ENCODE measurements at regions not wholly inside any gene's neighbourhood (a gene's known extent, or its start where the extent isn't known, plus 50 kb on each side); places are given as distances from the start of the nearest gene placed in this dataset.

DNA sequence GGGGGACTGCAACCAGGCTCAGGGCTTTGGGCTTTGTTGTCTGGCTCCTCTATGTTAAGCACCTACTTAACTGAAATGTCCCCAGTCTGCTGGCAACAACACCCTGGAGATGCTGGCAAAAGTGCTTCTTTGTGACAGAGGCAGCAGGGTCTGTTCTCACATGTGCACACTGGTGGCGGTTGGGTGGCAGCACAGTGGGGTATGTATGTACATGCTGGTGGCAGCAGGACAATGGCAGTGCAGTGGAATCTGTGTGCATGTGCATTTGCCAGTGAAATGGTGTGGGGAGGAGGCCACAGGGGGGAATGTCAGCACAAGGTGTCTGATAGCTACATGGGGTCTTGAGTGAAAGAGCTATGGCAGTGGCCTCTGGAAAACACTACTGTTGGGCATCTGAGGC lies 830.3 kb downstream of the DIPK2A start (continued):
- TF ChIP-seq, protein P1, sequence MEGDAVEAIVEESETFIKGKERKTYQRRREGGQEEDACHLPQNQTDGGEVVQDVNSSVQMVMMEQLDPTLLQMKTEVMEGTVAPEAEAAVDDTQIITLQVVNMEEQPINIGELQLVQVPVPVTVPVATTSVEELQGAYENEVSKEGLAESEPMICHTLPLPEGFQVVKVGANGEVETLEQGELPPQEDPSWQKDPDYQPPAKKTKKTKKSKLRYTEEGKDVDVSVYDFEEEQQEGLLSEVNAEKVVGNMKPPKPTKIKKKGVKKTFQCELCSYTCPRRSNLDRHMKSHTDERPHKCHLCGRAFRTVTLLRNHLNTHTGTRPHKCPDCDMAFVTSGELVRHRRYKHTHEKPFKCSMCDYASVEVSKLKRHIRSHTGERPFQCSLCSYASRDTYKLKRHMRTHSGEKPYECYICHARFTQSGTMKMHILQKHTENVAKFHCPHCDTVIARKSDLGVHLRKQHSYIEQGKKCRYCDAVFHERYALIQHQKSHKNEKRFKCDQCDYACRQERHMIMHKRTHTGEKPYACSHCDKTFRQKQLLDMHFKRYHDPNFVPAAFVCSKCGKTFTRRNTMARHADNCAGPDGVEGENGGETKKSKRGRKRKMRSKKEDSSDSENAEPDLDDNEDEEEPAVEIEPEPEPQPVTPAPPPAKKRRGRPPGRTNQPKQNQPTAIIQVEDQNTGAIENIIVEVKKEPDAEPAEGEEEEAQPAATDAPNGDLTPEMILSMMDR (conservative IDR thresholded peaks at IDR 0.05; ENCODE audit: low read depth in 2 of 2) = no peak
- no peak for TF ChIP-seq POLR2AphosphoS5 (IDR thresholded peaks at IDR 0.05; ENCODE audit: low read depth)
- TF ChIP-seq EZH2phosphoT487 (IDR thresholded peaks at IDR 0.05; ENCODE audit: unreplicated experiment) = no peak
- TF ChIP-seq, protein P2, sequence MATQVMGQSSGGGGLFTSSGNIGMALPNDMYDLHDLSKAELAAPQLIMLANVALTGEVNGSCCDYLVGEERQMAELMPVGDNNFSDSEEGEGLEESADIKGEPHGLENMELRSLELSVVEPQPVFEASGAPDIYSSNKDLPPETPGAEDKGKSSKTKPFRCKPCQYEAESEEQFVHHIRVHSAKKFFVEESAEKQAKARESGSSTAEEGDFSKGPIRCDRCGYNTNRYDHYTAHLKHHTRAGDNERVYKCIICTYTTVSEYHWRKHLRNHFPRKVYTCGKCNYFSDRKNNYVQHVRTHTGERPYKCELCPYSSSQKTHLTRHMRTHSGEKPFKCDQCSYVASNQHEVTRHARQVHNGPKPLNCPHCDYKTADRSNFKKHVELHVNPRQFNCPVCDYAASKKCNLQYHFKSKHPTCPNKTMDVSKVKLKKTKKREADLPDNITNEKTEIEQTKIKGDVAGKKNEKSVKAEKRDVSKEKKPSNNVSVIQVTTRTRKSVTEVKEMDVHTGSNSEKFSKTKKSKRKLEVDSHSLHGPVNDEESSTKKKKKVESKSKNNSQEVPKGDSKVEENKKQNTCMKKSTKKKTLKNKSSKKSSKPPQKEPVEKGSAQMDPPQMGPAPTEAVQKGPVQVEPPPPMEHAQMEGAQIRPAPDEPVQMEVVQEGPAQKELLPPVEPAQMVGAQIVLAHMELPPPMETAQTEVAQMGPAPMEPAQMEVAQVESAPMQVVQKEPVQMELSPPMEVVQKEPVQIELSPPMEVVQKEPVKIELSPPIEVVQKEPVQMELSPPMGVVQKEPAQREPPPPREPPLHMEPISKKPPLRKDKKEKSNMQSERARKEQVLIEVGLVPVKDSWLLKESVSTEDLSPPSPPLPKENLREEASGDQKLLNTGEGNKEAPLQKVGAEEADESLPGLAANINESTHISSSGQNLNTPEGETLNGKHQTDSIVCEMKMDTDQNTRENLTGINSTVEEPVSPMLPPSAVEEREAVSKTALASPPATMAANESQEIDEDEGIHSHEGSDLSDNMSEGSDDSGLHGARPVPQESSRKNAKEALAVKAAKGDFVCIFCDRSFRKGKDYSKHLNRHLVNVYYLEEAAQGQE (IDR thresholded peaks at IDR 0.05; ENCODE audit: unreplicated experiment) = no peak
- TF ChIP-seq CREB1 (CRISPR knock-in tag; IDR thresholded peaks at IDR 0.05; ENCODE audit: low read depth) = no peak
- no peak for TF ChIP-seq STAT1 (IDR thresholded peaks at IDR 0.05; ENCODE audit: unreplicated experiment)

DNA sequence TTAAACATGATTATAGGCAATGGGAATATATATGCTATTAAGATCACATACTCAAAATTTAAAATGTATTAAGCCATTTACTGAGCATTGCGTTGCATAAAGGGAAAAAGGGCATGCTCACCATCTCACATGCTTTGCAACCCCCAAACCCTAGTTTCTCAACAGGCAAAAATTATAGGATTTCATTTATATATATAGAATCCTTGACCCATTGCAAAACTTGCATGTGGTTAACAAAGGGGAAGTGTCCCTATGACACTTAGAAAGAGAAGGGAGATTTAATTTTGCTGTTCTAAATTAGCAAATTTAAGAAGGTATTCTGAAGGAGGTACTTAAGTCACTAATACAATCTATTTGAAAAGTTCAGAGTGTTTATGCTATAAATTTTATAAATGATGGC lies 837.8 kb downstream of the DIPK2A start:
- Histone ChIP-seq H3K27me3 (ENCODE audit: insufficient read depth) (no peaks in the 10 kb centered on the region), H3F3A (replicated peaks; ENCODE audit: low read depth) (no peaks in the 10 kb centered on the region), H3K4me2 (no peak overlapping the region), H2AFZ (no peak overlapping the region), H4K20me1 (replicated peaks; ENCODE audit: insufficient read depth) (no peaks in the 10 kb centered on the region), H3K27ac (ENCODE audit: low read depth) (no peak overlapping the region), H3K36me3 (ENCODE audit: insufficient read depth) (no peaks in the 10 kb centered on the region), H3K4me3 (no peak overlapping the region), H3K9me2 (ENCODE audit: insufficient read depth) (0 out of 2 replicates have a peak, but pooled peaks cover 6% of the 10 kb centered on the region), H3K4me1 (ENCODE audit: insufficient read depth) (no peaks in the 10 kb centered on the region), H3K79me2 (replicated peaks; ENCODE audit: insufficient read depth) (no peaks in the 10 kb centered on the region)
- no peak for ATAC-seq
- H3K4me3 Mint-ChIP-seq = no peak overlapping the region
- H3K27ac Mint-ChIP-seq = no peak overlapping the region
- H3K4me1 Mint-ChIP-seq = no peaks in the 10 kb centered on the region; the same call in 2 of the 3 replicates
- DNase-seq (ENCODE audit: low spot score) = no peak
- H3K9me3 Mint-ChIP-seq = no peaks in the 10 kb centered on the region; the same call in 2 of the 3 replicates
- H3K36me3 Mint-ChIP-seq (ENCODE audit: low read depth) = no peaks in the 10 kb centered on the region
- no peaks in the 10 kb centered on the region for H3K27me3 Mint-ChIP-seq (ENCODE audit: insufficient read depth, low read depth, poor library complexity)
- no peak for TF ChIP-seq EZH2 (IDR thresholded peaks at IDR 0.05; ENCODE audit: low read depth, unreplicated experiment)
- no peak for TF ChIP-seq EZH2phosphoT487 (IDR thresholded peaks at IDR 0.05; ENCODE audit: unreplicated experiment)
- TF ChIP-seq, protein P1 (conservative IDR thresholded peaks at IDR 0.05; ENCODE audit: low read depth in 2 of 2) = no peak
- TF ChIP-seq, protein P2 (IDR thresholded peaks at IDR 0.05; ENCODE audit: unreplicated experiment) = no peak
- TF ChIP-seq JUNB (IDR thresholded peaks at IDR 0.05; ENCODE audit: unreplicated experiment) = no peak
